HS-5 (cell line): ENCODE measurements at regions not wholly inside any gene's neighbourhood (a gene's known extent, or its start where the extent isn't known, plus 50 kb on each side); places are given as distances from the start of the nearest gene placed in this dataset.

ENCODE experiments used
- DNase-seq: peaks from one replicate; pipeline ENCODE4 v3.0.0-alpha.2; 2012; ENCODE audit warnings: low read depth

DNA sequence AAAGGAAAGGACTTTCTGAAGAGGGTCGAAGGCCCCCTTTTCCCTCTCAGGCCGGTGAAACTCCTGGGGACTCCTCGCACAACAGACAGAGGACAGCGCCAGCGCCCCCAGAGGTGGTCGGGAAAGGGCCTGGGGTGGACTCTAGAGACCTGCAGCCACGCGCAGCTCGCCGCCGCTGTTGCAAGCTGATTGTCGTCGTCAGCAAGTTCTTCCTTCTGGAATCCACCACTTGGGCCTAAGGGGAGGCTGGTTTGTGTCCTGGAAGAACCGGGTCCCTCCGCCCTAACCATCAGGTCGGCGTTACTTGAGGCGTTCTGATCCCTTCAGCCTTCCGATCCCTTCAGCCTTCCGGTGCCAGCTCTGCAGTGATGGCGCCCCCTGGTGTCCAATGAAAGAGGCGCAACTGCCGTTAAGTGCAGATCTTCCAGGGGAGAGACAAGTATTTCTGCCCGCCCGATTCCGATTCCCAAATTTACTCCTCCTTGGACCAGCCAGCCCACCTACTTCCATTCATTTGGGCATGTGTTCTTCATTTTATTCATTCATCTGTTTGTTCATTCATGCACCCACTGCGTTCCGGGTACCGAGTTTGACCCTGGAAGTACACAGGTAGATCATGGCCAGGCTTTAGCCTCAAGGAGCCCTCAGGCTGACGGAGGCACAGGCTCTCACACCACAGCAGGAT is 77.2 kb upstream of the SLC6A11 start:
- DNase-seq, result peak; percentile 22

DNA sequence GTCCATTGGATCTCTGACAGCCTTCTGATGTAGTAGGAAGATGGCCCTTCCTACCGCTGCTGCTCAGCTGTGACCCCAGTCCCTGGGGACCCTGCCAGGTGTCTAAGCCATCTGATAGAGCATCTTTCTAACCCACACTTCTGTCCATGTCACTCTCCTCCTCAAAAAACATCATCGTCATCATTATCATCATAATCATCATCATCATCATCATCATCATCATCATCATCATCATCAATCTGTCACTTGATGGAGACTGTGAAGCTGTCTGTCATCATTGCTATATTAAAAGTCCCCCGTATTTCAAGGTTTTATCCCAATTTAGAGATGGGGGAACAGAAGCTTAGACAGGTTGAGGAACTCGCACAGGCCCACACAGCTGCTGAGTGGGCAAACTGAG is 75.1 kb upstream of the SLC6A11 start:
- DNase-seq, result no peak

DNA sequence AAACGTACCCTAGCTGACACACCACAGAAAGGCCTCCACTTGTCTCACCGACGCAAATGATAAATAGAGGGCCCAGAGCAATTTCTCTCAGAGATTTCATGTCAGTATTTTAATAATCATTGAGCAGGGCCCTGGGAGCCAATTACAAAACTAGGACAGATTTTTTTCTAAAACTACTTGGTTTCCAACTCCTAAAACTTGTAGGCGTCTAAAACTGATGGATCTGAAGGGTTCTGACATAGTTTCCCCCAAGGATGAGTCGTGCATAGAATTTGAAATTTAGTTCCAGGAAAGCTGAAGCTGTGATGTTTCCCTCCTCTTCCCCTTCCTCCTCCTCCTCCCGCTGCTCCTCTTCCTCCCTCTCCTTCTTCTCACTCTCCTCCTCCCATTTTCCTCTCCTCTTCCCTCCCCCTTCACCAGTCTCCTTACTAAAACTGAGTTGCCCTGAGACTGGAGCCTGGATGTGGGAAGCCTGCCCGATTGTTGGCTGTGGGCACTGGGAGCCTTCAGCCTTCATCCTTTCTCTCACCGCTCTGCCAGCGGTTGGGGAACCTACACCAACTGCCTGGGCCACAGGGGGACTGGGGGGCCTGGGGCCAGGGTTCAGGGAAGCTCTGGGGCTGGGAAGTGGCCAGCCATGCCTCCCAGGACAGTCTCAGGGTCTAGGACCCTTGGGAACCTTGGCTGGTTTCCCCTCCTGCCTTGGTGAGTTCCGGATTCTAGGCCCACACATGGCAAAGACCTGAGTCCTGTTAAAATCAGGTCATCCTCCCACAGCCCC is 73.9 kb upstream of the SLC6A11 start:
- DNase-seq, result no peak

DNA sequence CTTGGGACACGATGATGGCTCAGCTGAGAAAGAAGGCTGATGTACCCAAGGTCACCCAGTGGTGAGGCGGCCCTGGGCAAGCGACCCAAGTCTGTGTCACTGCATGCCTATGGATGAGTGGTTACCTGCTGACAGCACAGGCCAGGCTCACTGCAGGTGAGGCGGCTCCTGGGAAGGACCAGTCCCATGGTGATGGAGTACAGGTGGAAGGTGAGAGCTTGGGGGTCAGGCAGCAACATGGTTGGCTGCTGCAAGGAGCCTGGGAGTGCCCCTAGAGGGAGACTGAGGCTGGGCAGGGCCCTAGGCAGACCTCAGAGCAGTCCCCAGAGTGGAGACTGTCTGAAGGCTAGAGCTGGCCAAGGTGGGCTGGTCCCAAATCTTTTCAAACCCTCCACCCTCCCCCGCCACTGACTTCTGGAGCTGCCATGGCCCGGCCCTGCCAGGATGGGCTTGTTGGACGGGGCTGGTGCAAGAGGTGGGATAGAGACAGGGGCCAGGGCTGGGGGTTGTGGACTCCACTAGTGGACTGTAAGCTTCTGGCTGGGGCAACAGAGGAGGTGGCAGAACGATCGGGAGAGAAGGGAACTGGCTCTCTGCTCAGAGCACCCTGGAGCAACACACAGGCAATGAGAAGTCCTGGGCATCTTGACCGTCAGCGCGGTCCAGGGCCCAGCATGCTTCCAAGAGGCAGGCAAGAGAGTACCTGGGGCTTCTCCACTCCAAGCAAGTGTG is 72.5 kb upstream of the SLC6A11 start:
- DNase-seq, result no peak

DNA sequence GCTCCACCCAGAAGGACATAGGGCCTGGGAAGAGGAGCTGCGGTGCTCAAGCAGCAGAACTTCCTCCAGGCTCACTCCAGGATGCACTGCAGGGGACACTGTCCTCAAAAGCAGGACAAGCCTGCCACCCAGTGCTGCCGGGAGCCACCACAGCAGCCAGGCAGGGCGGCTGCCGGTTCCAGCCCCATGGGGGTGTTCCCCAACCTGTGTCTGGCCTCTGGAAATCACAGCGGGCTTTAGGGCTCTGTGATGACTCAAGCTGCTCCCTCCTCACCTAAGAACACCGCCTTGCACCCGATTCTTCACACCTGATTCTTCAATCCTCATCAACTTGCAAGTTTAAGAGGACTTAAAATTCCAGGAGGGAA is 71.9 kb upstream of the SLC6A11 start:
- no peak for DNase-seq

DNA sequence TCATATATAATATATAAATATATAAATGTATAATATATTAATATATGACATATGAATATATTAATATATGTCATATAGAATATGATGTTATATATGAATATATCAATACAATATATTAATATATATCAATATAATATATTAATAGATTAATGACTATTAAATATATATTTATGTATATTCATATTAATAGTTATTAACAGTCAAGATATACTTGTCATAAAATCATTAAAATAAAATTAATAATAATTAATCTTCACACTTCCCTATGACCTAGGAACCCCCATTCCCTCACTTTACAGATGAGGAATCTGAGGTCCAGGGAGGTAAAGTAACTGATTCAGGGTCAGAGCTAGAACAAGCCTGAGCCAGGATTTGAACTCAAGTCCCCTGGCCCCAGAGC is 70.6 kb upstream of the SLC6A11 start:
- no peak for DNase-seq

DNA sequence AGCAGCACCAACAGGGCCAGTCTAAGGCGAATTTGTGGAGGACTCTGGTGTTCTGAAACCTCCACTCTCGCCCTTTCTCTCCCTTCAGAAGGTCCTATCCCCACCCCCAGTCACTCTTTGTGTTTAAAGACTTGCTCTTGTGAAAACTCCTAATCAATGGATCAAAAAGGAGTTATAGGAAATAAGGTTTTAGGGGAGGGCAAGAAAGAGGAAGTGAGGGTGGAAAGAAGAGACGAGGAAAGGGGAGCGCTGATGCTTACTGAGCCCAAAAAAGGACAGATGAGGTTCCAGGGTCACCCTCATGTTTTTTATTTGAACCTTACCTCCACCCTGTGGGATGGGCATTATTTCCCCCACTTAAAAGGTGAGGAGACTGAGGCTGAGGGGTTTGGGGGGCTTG is 70.0 kb upstream of the SLC6A11 start:
- DNase-seq, result no peak

DNA sequence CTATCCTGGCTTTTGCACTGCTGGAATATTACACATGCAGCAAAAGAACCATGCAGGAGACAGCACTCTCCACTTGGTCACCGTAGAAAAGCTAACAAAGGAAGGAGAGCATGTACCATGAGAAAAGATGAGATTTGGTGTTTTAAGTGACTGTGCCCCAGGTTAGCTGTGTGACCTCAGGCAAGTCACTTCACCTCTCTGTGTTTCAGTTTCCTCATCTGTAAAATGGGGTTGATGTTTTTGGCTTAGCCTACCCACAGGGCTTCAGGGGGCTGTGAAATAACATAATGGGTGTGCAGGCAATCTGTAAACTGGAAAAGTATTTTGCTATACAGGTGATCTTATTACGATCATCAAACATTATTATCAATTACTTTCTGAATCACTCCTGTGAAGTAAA is 69.3 kb upstream of the SLC6A11 start:
- DNase-seq, result no peak

DNA sequence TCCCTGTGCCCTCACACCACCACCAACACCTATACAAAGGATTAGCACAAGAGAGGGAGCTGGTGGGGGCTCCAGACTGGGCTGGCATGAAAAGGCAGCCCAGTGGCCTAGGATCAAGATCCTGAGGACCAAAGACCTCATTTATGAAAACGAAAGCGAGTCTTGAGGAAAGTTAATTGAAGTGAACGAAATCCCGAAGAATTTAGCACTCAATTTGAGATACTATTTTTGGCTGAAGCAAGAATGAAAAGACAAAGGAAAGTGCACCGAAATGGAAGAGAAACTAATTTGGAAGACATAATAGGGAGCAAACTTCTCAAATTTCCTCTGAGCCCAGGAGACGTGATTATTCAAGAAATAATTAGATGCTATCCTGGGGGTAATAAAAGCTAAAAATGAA is 68.7 kb upstream of the SLC6A11 start:
- no peak for DNase-seq

DNA sequence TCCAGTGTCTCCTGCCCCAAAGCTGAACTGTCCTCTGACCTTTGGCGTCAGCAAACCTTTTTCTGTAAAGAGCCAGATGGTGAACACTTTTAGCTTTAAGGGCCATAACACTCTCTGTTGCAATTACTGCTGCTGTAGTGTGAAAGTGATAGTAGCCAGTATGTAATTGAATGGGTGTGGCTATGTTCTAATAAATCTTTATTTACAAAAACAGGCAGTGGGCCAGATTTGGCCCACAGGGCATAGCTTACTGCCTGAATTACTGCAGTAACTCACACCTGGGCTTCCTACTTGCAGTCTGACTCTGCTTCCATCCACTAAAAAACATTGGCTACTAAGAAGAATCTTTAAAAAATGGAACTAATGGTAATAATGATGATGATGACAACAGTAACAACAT is 68.0 kb upstream of the SLC6A11 start:
- no peak for DNase-seq

DNA sequence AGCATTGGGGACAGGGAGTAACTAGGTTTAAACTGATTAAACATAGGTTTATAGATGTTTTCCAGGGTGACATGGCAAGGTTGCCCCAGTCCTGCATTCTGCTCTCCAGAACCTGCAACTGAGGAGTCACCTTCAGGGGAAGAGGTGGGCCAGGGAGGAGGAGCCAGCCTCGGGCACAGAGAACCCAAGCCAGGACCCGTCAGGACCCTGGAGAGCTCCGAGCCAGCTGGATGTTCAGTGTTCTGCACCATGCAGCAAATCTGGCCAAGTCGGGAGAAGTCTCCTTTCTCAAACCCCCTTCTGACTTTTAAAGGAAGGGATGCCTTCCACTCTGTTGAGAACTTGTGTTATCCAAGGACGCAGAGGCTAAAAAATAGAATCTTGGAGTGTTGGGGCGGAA is 62.1 kb upstream of the SLC6A11 start:
- DNase-seq, result no peak

DNA sequence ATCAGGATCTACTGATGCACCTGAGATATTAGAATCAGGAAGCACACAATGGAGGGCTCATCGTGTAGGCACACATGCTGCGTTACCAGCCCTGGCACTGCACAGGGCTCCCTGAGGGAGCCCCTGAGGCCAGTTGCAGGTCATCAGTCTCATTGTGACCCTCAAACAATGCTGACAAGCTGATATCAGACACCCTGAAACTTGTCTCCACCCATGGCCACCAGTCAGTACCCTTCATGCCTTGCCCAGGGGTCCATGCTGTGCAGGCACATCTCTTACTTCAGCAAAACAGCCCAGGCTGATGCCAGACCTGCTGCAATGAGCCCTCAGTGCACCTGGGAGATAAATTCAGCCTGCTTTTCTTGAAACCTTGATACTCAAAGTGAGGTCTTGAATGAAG is 59.5 kb upstream of the SLC6A11 start:
- no peak for DNase-seq

DNA sequence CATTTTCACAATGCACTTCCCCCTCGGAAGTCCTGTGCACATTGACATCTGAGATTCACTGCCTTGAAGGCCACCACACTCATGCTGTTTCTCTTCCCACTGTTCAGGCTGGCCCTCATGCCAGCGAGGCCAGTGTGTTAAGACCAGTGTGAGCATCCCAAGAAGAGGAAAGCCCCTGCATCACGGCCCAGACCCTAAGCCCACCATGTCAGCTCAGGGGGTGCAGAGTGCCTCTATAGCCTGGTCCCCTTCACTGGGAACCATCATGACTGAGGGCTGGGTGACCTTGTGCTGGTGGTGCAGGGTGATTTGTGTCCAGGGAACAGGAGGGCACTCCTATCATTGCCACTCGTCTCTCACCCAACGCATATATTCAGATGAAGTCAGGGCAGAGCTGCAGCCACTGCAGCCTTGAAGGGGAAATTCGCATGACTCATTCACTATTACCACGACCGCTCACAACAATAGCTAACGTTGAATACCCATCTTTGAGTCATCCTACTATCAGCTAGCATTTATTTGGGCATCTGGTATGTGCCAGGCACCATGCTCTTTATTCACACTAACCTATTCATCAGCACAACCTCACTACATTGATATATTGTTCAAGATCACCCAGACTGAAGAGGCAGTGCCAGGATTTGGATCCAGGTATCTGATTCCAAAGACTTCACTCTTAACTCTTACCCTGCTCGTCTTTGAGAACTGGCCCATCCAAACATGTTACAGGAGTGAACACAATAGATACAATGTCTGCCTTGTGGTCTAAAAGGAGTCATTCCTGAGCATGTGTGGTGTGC is 58.8 kb upstream of the SLC6A11 start:
- peak; percentile 58 for DNase-seq

DNA sequence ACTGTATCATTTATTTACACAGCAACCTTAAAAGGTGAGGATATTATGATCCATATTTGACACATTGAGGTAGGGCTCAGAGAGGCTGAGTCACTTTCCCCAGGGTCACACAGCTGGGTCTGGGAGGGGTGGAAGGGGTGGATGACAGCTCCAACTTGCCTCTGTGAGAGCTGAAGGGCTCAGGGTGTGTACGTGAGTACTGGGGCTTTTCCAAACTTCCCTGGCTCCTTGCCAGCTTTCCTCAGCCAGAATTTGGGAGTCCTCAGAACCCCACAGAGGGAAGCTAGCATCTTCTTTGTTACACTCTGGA is 58.3 kb upstream of the SLC6A11 start:
- no peak for DNase-seq

DNA sequence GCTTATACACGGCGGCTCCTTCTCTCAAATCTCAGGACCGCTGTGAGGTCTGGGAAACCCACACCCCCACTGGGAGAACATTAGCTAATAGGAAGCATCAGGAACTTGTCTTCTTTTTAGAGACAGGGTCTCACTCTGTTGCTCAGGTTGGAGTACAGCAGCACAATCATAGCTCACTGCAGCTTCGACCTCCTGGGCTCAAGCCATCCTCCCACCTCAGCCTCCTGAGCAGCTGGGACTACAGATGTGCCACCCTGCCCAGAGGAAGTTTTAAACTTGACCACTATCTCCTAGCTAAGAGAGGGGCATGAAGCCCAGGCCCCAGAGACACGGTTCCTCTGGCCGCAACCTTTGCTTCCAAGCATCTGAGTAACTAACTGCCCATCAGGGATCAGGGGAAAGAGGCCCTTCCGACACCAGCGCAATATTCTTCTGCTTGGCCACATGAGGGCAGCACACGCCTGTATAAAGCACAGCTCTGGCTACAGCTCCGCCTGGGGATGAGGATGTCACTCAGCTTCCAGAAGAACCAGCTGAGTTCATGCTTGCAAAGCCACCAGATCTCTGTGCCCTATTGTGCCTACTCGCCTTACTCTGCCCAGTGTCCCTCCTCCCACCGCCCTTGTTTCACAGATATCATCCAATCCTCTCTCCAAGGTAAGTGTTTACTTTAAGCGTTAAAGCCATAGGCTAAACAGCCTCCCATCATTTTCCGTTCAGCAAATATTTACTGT is 57.6 kb upstream of the SLC6A11 start:
- DNase-seq, result peak; percentile 33

DNA sequence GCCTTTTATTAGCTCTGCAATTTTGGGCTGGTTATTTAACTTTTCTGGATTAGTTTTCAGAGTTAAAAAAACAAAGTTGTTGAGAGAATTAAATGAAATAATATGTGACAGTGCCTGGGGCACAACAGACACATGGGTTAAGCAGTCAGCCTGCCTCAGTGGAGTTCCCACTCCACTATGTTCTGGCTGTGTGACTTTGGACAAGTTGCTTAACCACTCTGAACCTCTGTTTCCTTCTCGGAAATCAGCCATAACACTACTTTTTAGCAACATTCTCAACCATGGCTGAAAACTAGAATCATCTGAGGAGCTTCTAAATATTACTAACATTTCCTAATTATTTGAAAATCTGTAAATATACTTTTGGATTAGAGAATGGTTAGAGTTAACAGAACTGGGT is 56.5 kb upstream of the SLC6A11 start:
- DNase-seq, result no peak

DNA sequence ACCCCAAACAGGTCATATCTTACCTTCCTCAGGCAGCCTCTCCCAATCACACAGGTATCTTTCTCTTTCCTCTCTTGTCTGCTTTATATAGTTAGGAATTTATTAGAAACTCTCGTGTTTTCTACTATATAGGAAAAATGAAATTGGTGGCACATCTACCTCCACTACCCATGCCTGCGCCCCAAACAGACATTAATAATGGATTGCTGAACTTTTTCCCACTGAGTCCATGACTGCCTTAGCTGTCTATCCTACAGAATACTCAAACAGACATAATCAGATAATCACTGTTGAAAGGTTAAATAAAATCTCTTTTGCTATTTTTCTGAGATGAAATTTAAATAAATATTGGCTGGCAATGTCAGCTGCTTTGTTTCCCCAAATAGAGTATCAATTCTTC is 55.8 kb upstream of the SLC6A11 start:
- DNase-seq, result no peak

DNA sequence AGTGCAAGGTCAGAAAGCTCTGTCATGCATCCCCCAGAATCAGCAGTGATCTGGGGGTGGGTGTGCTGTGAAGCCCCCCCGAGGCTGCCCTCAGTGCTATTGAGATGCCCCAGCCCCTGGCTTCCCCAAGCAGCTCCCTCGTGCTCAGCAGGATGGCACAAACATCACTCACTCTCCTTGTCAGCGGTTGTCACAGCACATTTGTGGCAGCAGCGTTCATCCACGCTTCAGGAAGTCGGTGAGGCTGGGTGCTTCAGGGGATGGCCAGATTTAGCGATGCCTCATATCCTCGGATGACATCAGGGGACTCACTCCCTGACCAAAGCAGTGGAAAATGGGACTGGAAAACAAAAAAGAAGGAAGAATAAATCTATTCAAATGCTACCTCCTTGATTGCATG is 54.4 kb upstream of the SLC6A11 start:
- DNase-seq, result no peak

DNA sequence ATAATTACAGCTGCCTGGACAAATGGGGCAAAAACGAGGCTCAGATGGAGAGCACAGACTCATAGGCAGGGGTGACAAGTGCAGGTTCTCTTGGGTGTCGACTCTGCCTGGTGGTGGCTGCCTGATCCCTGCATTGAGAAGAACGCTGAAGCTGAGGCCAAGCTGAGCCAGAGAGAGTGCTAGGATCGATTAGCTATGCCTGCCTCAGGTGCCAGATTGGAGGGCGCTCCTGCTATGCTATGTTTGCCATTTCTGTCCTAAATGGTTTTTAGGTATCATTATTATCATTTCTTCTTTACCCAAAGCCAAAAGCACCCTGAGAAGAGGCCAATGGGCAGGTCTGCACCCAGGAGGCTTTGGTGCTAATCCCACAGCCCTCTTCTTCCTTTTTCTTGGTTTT is 53.9 kb upstream of the SLC6A11 start:
- DNase-seq, result no peak

DNA sequence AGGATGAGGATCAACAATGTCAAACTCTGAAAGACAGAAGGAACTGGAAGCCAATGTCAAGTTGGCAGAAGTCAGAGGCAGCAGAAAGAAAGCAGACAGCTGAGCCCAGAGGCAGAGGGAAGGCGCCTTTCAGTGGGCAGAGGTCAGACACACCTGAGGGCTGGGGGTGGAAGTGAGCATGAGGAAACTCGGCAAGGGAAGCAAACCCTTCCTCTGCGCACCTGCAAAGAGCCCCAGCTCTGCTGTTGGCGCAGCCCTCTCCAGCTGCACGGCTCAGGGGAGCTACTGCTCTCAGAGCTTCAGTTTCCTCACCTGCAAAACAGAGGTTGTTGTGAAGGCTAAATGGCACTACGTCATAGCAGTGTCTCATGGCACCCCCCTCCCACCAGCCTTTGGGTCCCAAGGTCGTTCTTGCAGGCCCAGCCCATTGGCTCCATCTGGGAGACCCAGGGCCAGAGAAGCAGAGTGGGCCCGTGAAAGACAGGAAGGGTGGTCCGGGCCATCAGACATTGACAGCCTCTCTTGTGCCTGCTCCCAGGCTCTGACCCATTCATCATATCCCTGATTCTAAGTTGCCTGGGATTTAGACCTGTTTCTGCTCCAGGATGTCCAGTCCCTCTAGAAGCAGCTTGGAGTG is 53.3 kb upstream of the SLC6A11 start:
- DNase-seq, result no peak

DNA sequence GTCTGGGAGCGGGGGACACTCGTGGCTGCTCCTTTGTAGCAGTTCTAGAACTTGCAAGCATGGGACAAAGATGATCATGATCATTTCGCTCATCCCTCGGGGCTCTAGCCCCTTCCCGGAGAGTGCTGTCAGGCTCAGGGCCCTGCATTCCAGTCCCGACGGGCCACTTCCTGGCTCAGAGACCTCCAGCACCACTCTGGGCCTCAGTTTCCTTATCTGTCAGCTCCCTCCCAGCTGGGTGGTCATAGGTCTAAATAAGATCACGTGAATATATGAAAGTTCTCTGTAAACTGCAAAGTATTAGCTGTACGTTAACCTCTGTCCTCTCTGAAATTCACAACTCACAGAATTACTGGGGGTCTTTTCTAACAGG is 52.8 kb upstream of the SLC6A11 start:
- no peak for DNase-seq
